ENCODE measurements at regions not wholly inside any gene's neighbourhood (a gene's known extent, or its start where the extent isn't known, plus 50 kb on each side); places are given as distances from the start of the nearest gene placed in this dataset.

DNA sequence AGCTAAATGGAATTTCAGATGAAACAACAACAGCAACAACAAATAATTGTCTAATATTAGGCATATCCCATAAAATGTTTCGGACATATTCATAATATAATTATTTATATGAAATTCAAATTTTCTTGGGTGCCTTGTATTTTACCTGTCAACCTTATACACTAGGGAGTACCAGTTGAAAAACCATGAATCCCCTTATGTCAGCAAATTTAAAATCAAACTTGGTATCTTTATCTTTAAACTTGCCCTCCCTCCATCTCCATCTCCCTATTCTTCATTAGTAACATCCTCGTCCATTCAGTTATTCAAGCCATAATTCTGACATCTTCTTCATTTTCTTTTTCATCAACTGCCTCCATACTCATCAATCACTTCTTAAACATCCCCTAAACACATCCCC lies 974.5 kb upstream of the HS3ST1 start:
- no peak for TF ChIP-seq HNF4A (conservative IDR thresholded peaks at IDR 0.05)
- no peak for TF ChIP-seq YY1 (IDR thresholded peaks at IDR 0.05)
- TF ChIP-seq GABPA (IDR thresholded peaks at IDR 0.05 in 1 of 2, conservative IDR thresholded peaks at IDR 0.05 in 1 of 2): no peak
- no peak for TF ChIP-seq TAF1 (conservative IDR thresholded peaks at IDR 0.05)
- TF ChIP-seq, protein P1, sequence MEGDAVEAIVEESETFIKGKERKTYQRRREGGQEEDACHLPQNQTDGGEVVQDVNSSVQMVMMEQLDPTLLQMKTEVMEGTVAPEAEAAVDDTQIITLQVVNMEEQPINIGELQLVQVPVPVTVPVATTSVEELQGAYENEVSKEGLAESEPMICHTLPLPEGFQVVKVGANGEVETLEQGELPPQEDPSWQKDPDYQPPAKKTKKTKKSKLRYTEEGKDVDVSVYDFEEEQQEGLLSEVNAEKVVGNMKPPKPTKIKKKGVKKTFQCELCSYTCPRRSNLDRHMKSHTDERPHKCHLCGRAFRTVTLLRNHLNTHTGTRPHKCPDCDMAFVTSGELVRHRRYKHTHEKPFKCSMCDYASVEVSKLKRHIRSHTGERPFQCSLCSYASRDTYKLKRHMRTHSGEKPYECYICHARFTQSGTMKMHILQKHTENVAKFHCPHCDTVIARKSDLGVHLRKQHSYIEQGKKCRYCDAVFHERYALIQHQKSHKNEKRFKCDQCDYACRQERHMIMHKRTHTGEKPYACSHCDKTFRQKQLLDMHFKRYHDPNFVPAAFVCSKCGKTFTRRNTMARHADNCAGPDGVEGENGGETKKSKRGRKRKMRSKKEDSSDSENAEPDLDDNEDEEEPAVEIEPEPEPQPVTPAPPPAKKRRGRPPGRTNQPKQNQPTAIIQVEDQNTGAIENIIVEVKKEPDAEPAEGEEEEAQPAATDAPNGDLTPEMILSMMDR (IDR thresholded peaks at IDR 0.05; ENCODE audit: low read depth, low read length, missing input control): no peak
- no peak for TF ChIP-seq EGR1 (IDR thresholded peaks at IDR 0.05; ENCODE audit: low read depth in 2 of 2)
- TF ChIP-seq JUND (IDR thresholded peaks at IDR 0.05): no peak
- TF ChIP-seq FOXA1 (IDR thresholded peaks at IDR 0.05): no peak
- TF ChIP-seq RAD21 (IDR thresholded peaks at IDR 0.05): no peak
- no peak for TF ChIP-seq NR2F2 (IDR thresholded peaks at IDR 0.05)
- TF ChIP-seq, protein P2, sequence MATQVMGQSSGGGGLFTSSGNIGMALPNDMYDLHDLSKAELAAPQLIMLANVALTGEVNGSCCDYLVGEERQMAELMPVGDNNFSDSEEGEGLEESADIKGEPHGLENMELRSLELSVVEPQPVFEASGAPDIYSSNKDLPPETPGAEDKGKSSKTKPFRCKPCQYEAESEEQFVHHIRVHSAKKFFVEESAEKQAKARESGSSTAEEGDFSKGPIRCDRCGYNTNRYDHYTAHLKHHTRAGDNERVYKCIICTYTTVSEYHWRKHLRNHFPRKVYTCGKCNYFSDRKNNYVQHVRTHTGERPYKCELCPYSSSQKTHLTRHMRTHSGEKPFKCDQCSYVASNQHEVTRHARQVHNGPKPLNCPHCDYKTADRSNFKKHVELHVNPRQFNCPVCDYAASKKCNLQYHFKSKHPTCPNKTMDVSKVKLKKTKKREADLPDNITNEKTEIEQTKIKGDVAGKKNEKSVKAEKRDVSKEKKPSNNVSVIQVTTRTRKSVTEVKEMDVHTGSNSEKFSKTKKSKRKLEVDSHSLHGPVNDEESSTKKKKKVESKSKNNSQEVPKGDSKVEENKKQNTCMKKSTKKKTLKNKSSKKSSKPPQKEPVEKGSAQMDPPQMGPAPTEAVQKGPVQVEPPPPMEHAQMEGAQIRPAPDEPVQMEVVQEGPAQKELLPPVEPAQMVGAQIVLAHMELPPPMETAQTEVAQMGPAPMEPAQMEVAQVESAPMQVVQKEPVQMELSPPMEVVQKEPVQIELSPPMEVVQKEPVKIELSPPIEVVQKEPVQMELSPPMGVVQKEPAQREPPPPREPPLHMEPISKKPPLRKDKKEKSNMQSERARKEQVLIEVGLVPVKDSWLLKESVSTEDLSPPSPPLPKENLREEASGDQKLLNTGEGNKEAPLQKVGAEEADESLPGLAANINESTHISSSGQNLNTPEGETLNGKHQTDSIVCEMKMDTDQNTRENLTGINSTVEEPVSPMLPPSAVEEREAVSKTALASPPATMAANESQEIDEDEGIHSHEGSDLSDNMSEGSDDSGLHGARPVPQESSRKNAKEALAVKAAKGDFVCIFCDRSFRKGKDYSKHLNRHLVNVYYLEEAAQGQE (IDR thresholded peaks at IDR 0.05): no peak
- no peak for TF ChIP-seq FOXA2 (IDR thresholded peaks at IDR 0.05)
- TF ChIP-seq, protein P3, sequence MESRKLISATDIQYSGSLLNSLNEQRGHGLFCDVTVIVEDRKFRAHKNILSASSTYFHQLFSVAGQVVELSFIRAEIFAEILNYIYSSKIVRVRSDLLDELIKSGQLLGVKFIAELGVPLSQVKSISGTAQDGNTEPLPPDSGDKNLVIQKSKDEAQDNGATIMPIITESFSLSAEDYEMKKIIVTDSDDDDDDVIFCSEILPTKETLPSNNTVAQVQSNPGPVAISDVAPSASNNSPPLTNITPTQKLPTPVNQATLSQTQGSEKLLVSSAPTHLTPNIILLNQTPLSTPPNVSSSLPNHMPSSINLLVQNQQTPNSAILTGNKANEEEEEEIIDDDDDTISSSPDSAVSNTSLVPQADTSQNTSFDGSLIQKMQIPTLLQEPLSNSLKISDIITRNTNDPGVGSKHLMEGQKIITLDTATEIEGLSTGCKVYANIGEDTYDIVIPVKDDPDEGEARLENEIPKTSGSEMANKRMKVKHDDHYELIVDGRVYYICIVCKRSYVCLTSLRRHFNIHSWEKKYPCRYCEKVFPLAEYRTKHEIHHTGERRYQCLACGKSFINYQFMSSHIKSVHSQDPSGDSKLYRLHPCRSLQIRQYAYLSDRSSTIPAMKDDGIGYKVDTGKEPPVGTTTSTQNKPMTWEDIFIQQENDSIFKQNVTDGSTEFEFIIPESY (IDR thresholded peaks at IDR 0.05): no peak
- TF ChIP-seq HNF4G (IDR thresholded peaks at IDR 0.05): no peak
- no peak for TF ChIP-seq SP1 (IDR thresholded peaks at IDR 0.05)
- TF ChIP-seq, protein P4, sequence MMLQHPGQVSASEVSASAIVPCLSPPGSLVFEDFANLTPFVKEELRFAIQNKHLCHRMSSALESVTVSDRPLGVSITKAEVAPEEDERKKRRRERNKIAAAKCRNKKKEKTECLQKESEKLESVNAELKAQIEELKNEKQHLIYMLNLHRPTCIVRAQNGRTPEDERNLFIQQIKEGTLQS (IDR thresholded peaks at IDR 0.05): no peak
- Histone ChIP-seq H3K9ac (ENCODE audit: low read depth in 1 of 2, low read length in 2 of 2) (no peak overlapping the region), H3K9me3 (ENCODE audit: control insufficient read depth in 4 of 4, low read length in 3 of 4) (no peaks in the 10 kb centered on the region), H3K36me3 (ENCODE audit: control insufficient read depth in 4 of 4, insufficient read depth in 3 of 4, low read depth in 1 of 4, low read length in 3 of 4) (no peaks in the 10 kb centered on the region), H3K4me3 (ENCODE audit: low read depth in 1 of 3, low read length in 3 of 3) (no peak overlapping the region), H3K4me1 (ENCODE audit: control insufficient read depth in 4 of 4, insufficient read depth in 4 of 4, low read length in 3 of 4) (no peaks in the 10 kb centered on the region), H3K27me3 (ENCODE audit: control insufficient read depth in 4 of 4, insufficient read depth in 4 of 4, low read length in 3 of 4) (no peaks in the 10 kb centered on the region), H3K27ac (ENCODE audit: low read depth in 1 of 2, low read length in 2 of 2) (no peak overlapping the region)
- WGBS: 80% methylated on average over 2 of the region's 2 CpGs
- no peak for DNase-seq (ENCODE audit: low spot score)

DNA sequence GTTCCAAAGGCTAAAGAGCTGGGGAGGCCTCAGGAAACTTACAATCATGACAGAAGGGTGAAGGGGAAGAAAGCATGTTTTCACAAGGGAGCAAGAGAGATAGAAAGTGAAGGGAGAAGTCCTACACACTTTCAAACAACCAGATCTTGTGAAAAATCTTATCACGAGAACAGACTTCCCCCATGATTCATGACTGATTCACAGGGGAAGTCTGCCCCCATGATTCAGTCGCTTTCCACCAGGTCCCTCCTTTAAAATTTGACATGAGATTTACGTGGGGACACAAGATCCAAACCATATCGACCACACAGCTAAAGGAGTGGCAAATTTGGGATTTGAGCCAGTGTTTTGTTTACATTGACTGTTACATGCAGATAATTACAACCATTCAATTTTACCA lies 971.1 kb upstream of the HS3ST1 start:
- H3K36me3 ChIP-seq (ENCODE audit: control insufficient read depth in 4 of 4, insufficient read depth in 3 of 4, low read depth in 1 of 4, low read length in 3 of 4): no peaks in the 10 kb centered on the region
- no peak overlapping the region for H3K27ac ChIP-seq (ENCODE audit: low read depth in 1 of 2, low read length in 2 of 2)
- H3K27me3 ChIP-seq (ENCODE audit: control insufficient read depth in 4 of 4, insufficient read depth in 4 of 4, low read length in 3 of 4): no peaks in the 10 kb centered on the region
- H3K4me3 ChIP-seq (ENCODE audit: low read depth in 1 of 3, low read length in 3 of 3): no peak overlapping the region
- no peaks in the 10 kb centered on the region for H3K4me1 ChIP-seq (ENCODE audit: control insufficient read depth in 4 of 4, insufficient read depth in 4 of 4, low read length in 3 of 4)
- no peaks in the 10 kb centered on the region for H3K9me3 ChIP-seq (ENCODE audit: control insufficient read depth in 4 of 4, low read length in 3 of 4)
- H3K9ac ChIP-seq (ENCODE audit: low read depth in 1 of 2, low read length in 2 of 2): no peak overlapping the region
- 60% methylated on average over 4 of the region's 4 CpGs for whole genome bisulfite sequencing
- no peak for TF ChIP-seq RXRA (IDR thresholded peaks at IDR 0.05)
- no peak for TF ChIP-seq RAD21 (IDR thresholded peaks at IDR 0.05)
- TF ChIP-seq NR2F2 (IDR thresholded peaks at IDR 0.05): no peak
- TF ChIP-seq, protein P5, sequence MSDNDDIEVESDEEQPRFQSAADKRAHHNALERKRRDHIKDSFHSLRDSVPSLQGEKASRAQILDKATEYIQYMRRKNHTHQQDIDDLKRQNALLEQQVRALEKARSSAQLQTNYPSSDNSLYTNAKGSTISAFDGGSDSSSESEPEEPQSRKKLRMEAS (IDR thresholded peaks at IDR 0.05): no peak
- TF ChIP-seq, protein P4 (IDR thresholded peaks at IDR 0.05): no peak
- TF ChIP-seq, protein P3 (IDR thresholded peaks at IDR 0.05): no peak
- TF ChIP-seq, protein P1 (IDR thresholded peaks at IDR 0.05; ENCODE audit: low read depth, low read length, missing input control): no peak
- no peak for TF ChIP-seq JUND (IDR thresholded peaks at IDR 0.05)
- no peak for TF ChIP-seq SP1 (IDR thresholded peaks at IDR 0.05)
- no peak for TF ChIP-seq FOXA1 (IDR thresholded peaks at IDR 0.05)
- no peak for TF ChIP-seq GABPA (IDR thresholded peaks at IDR 0.05 in 1 of 2, conservative IDR thresholded peaks at IDR 0.05 in 1 of 2)
- no peak for DNase-seq (ENCODE audit: low spot score)
